AG09319 (cell line): ENCODE measurements at regions not wholly inside any gene's neighbourhood (a gene's known extent, or its start where the extent isn't known, plus 50 kb on each side); places are given as distances from the start of the nearest gene placed in this dataset.

Experiments used
- DNase-seq: peaks from one replicate; pipeline ENCODE4 v3.0.0-alpha.2; 2010; ENCODE audit warnings: low read depth; ENCODE audit errors: extremely low read depth
- TF ChIP-seq, protein P1 (sequence below): IDR thresholded peaks from 2 replicates; pipeline ENCODE4 v1.5.1; 2011; ENCODE audit warnings: low read depth, mild to moderate bottlenecking, inconsistent platforms, low read length, moderate library complexity

DNA sequence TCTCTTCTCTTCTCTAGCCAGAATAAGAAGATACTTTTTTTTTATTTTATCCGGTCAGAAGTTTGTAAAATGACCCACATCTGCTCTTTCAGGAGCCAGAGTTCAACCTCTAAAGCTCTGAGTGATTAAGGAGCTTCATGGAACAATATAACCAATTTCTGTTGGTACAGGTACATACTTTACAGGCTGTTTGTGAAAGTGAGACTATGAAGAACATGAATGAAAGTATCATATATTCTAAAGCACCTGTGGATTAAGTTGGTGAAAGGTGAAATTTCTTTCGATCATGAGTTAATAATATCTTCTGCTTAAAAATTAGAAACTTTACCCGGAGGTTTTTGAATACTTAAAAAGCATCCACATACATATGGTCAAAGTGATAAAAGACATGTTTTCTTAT lies 65.2 kb downstream of the DMRT2 start:
- TF ChIP-seq, protein P1, sequence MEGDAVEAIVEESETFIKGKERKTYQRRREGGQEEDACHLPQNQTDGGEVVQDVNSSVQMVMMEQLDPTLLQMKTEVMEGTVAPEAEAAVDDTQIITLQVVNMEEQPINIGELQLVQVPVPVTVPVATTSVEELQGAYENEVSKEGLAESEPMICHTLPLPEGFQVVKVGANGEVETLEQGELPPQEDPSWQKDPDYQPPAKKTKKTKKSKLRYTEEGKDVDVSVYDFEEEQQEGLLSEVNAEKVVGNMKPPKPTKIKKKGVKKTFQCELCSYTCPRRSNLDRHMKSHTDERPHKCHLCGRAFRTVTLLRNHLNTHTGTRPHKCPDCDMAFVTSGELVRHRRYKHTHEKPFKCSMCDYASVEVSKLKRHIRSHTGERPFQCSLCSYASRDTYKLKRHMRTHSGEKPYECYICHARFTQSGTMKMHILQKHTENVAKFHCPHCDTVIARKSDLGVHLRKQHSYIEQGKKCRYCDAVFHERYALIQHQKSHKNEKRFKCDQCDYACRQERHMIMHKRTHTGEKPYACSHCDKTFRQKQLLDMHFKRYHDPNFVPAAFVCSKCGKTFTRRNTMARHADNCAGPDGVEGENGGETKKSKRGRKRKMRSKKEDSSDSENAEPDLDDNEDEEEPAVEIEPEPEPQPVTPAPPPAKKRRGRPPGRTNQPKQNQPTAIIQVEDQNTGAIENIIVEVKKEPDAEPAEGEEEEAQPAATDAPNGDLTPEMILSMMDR, result no peak

DNA sequence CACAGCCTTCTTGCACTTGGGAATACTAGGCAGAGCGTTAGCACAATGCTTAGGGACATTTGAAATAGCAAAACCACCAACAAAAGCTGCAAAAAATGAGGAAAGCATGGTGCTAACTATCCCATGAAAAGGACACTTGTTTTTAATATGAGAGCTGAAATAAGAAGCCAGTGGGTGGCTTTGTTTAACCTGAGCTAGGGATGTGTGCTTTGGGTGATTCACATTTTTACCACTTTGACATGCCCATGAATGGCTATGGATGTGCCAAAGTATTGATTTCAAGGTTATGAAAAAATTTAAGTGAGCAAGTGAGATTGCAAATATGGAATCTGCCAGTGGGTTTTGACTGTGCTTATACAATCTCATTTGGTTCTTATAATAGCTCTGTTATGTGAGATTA lies 67.3 kb downstream of the DMRT2 start:
- TF ChIP-seq, protein P1, result no peak

More for the DNA sequence above, 65.2 kb downstream of the DMRT2 start:
- DNase-seq, result no peak

DNA sequence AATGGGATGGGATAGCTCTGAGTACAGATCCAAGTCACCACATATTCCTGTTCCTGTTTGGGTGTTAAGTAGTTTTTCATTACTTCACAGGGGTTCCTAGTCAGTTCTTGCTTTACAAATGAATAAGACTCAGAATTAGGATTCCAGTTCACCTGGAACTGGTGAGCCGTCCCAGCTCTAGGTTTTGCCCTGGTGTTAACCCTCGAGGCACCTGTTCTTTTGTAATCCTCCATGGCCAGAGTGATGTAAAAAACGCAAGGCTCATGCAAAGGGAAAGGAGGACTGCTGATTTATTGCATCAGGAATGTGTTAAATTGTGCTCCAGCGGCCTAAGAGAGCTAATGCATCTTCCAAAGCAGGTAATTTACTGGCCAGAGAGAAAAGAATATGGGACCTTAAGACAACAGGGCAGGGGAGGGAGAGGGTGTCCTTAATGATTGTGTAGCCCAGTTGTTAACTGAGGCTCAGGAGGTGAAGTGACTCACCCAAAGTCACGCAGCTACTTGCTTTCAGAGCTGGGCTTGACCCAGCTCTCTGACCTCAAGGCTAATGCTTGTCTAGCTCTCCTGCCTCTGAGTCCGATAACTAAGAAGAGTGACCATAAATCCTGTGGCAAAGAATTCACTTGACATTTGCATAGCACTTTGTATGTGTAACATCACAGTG lies 70.5 kb downstream of the DMRT2 start:
- TF ChIP-seq, protein P1, result no peak
- no peak for DNase-seq

More for the DNA sequence above, 67.3 kb downstream of the DMRT2 start:
- no peak for DNase-seq

DNA sequence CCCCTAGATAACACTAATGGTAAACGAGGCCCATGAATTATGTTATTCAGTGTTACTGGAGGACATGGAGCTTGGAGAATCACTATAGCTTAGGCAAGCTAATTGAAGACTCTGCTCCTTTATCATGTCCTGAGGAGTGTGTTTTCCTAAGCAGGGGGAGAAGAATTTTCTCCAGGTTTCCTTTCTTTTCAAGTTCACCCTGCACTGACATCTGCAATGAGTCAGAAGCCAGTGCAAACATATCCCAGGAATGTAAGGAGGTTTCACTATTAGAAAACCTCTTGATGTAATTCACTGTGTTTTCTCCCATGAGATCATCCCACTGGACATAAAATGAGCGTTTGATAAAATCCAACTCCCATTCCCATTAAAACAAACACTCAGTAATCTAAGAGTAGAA lies 75.6 kb downstream of the DMRT2 start:
- TF ChIP-seq, protein P1, result no peak

DNA sequence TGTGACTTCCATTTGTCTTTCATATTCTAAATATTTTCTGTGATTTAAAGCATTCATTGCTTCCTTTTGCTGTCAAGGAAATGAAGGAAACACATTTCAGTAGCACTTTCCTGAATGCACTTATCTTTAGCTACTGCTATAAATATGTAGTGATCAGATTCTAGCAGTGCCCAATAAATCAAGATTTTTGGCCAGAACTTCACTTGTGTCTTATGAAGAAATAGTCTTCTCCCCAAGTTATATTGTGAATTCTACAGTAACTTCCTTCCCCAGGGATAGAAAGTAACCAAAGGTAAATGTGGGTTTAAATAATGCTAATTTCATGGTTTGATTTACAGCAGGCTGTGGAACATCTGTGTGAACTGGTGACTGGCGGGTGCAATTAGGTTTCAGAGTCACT lies 77.9 kb downstream of the DMRT2 start:
- no peak for DNase-seq
- TF ChIP-seq, protein P1, result no peak

More for the DNA sequence above, 75.6 kb downstream of the DMRT2 start:
- no peak for DNase-seq

DNA sequence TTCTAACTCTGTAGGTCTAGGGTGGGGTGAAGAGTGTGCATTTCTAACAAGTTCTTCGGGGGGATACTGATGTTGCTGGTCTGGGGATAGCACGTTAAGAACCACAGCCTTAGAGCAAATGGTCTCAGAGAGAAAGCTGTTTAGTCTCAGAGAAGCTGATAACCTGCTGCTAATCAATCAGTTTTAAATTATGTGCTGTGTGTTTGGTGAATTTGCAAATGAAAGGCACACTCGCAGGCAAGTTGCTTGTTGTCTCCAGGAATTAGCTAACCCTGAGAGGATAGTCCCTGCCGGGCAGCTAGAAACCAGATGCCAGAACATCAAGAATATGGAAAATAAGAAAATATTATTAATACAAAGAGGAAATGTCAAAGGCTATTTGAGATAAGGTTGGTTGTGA lies 79.2 kb downstream of the DMRT2 start:
- DNase-seq, result no peak
- TF ChIP-seq, protein P1, result no peak

DNA sequence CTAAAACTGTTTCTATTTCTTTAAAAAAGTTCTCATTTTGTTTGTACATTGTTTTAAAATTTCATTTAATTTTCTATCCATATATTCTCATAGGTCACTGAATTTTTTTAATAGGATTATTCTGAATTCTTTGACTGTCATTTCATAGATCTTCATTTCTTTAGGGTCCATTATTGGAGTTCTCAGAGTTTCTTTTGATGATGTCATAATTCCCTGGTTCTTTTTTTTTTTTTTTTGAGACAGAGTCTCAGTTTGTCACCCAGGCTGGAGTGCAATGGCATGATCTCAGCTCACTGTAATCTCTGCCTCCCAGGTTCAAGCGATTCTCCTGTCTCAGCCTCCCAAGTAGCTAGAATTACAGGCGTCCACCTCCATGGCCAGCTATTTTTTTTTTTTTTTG lies 89.9 kb downstream of the DMRT2 start:
- TF ChIP-seq, protein P1, result no peak
- DNase-seq, result no peak
